Activated naive CD4-positive, alpha-beta T cell treated with anti-CD3 and anti-CD28 coated beads, Interleukin-2, amount 50 U/mL, for 72 hours (primary cell): ENCODE measurements at regions not wholly inside any gene's neighbourhood (a gene's known extent, or its start where the extent isn't known, plus 50 kb on each side); places are given as distances from the start of the nearest gene placed in this dataset.
"Not testable (repeated sequence)": the region's sequence is repeated elsewhere in the genome, so short reads cannot be mapped to it uniquely, and the experiment has no call there.

ENCODE experiments used
- ATAC-seq, 2 donors: fragments of 150-1000 bp; cut with Tn5 transposase; 2 replicates each; pipeline ENCODE4 v1.10.0; 2021; ENCODE audit warnings: mild to moderate bottlenecking in 2 of 2, moderate library complexity in 2 of 2
- DNase-seq, 2 donors: peaks; one replicate each; pipeline ENCODE4 v3.0.0; 2021 to 2022; ENCODE audit warnings: low spot score in 2 of 2
- H3K27ac Mint-ChIP-seq, 2 donors: one replicate each; pipeline ENCODE4 v1.8.0; 2022; ENCODE audit warnings: mild to moderate bottlenecking in 2 of 2, mixed read lengths in 2 of 2
- H3K36me3 Mint-ChIP-seq, 2 donors: one replicate each; pipeline ENCODE4 v1.8.0; 2022; ENCODE audit warnings: mixed read lengths in 2 of 2
- H3K9me3 Mint-ChIP-seq, 2 donors: one replicate each; pipeline ENCODE4 v1.8.0; 2022; ENCODE audit warnings: mixed read lengths in 2 of 2

- Mint-ChIP-seq H3K36me3 (peaks cover 25 to 47% of the 10 kb centered on the region in 2 donors), H3K9me3 (peaks cover 0 to 17% of the 10 kb centered on the region in 2 donors), H3K27ac (peak overlapping the region; percentile 52 to 81)
- not testable (repeated sequence) for ATAC-seq, DNase-seq
Observed at GRCh38 chr16:29248940-29249318, 157.6 kb downstream of the NPIPB11 start.

GRCh38 chr16:29248306-29248939 lies 158.1 kb downstream of the NPIPB11 start:
- H3K36me3 Mint-ChIP-seq: peaks cover 25 to 47% of the 10 kb centered on the region in 2 donors
- DNase-seq: not testable (repeated sequence)
- peaks cover 0 to 17% of the 10 kb centered on the region in 2 donors for H3K9me3 Mint-ChIP-seq
- ATAC-seq: peak; percentile 11 to 34
- peak overlapping the region; percentile 52 to 81 for H3K27ac Mint-ChIP-seq

DNA sequence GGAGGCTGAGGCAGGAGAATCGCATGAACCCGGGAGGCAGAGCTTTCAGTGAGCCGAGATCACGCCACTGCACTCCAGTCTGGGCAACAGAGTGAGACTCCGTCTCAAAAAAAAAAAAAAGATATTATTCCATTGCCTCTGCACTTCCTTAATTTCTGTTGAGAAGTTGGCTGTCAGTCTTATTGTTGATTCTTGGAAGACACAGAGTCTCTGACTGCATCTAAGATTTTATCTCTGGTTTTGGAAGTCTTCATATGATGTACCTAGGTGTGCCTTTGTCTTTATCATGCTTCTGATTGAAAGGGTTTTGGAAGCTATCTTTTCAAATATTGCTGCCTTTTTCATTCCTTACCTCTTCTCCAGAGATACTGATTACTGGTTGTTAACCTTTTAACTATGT lies 160.4 kb downstream of the NPIPB11 start:
- H3K27ac Mint-ChIP-seq, DNase-seq: not testable (repeated sequence)
- H3K36me3 Mint-ChIP-seq: peaks cover 17 to 36% of the 10 kb centered on the region in 2 donors

GRCh38 chr16:29237971-29238370 lies 168.5 kb downstream of the NPIPB11 start:
- Mint-ChIP-seq H3K9me3 (peaks cover 5 to 8% of the 10 kb centered on the region in 2 donors), H3K27ac (no peak overlapping the region), H3K36me3 (peaks cover 0 to 9% of the 10 kb centered on the region in 2 donors)
- no peak for ATAC-seq
- DNase-seq: no peak

More for the DNA sequence above, 160.4 kb downstream of the NPIPB11 start:
- not testable (repeated sequence) for ATAC-seq
- H3K9me3 Mint-ChIP-seq: peaks cover 0 to 15% of the 10 kb centered on the region in 2 donors

DNA sequence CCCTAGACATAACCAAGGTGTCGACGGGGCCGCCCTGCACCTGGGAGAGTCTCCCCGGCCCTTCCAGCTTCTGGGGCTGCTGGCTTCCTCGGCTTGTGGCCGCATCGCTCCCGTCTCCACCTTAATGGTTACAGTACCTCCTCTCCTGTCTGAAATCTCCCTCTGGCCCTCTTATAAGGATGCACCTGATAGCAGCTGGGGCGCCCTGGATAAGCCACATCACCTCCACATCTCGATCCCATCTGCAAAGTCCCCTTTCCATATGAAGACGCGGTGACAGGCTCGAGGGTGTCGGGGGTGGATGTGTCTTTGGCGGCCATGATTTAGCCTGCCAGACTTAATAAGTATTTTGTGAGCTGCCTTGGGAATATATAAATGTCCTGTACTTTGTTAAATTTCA lies 169.0 kb downstream of the NPIPB11 start:
- not testable (repeated sequence) for H3K27ac Mint-ChIP-seq, ATAC-seq, H3K36me3 Mint-ChIP-seq, H3K9me3 Mint-ChIP-seq
- peak in 1 of 2 donors; percentile 31 for DNase-seq

GRCh38 chr16:29237023-29237422 lies 169.5 kb downstream of the NPIPB11 start:
- not testable (repeated sequence) for ATAC-seq, H3K27ac Mint-ChIP-seq, H3K9me3 Mint-ChIP-seq, H3K36me3 Mint-ChIP-seq
- DNase-seq: peak in 1 of 2 donors; percentile 20

GRCh38 chr16:29235836-29236370 lies 170.6 kb downstream of the NPIPB11 start:
- peak overlapping the region in 1 of 2 donors; percentile 93 for H3K27ac Mint-ChIP-seq
- ATAC-seq, H3K9me3 Mint-ChIP-seq, H3K36me3 Mint-ChIP-seq: not testable (repeated sequence)
- DNase-seq: peak in 1 of 2 donors; percentile 9

DNA sequence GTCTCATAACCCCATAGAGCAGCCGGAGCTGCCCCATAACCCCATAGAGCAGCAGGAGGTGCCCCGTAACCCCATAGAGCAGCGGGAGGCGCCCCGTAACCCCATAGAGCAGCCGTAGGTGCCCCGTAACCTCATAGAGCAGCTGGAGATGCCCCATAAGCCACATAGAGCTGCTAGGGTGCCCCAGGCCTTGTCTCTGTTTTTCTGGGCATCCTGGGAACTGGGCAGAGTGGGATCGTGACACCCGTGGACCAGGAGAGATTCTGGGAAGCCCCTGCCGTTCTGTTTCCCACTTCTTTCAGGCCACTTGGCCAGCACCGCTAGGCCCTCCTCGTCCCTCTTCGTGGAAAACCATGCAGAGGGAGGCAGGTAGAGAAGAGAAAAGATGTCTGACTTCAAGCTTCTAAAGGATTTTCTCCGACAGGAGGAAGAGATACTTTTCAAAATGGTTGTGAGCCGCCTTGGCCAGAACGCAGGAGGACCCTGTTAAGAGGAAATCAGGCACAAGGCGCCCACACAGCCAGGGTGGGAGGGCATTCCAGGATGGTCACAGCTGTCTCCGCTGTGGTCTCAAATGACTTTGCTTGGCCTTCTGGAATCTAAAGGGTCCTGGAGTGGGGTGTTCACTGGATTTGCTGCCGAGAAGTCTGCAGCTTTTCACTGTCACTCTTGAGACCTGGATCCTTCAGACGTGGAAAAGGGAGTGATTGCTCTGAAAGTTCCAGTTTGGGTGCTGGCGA lies 171.8 kb downstream of the NPIPB11 start:
- not testable (repeated sequence) for H3K9me3 Mint-ChIP-seq, H3K36me3 Mint-ChIP-seq, ATAC-seq, H3K27ac Mint-ChIP-seq
- peak in 1 of 2 donors; percentile 33 for DNase-seq

DNA sequence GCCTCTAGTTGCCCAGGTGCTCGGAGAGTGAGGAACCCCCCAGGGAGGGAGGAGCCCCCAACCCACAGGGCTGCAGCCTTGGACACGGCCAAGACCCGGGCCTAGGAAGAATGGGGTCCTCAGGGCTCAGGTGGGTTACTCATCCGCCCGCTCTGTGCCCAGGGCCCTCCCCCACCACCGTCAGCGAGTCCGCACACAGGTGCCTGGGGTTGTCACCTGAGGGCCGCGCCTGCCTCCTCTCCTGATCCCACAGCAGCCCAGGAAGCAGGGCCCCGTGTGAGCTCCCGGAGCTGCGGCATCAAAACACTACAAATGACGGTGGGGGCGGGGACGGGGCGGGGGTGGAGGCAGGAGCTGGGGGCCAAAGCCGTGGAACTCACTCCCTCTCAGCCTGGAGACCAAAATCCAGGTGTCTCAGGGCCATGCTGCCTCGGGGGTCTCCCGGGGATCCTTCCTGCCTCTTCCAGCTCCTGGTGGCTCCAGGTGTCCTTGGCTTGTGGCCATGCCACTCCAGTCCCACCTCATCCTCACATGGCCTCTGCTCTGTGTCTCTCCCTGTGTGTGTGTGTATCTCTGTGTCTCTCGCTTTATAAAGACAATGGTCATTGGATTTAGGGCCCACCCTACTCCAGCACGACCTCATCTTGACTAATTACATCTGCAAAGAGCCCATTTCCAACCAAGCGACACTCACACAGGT lies 172.7 kb downstream of the NPIPB11 start:
- ATAC-seq, H3K9me3 Mint-ChIP-seq, H3K36me3 Mint-ChIP-seq, H3K27ac Mint-ChIP-seq: not testable (repeated sequence)
- peak in 1 of 2 donors; percentile 43 for DNase-seq

DNA sequence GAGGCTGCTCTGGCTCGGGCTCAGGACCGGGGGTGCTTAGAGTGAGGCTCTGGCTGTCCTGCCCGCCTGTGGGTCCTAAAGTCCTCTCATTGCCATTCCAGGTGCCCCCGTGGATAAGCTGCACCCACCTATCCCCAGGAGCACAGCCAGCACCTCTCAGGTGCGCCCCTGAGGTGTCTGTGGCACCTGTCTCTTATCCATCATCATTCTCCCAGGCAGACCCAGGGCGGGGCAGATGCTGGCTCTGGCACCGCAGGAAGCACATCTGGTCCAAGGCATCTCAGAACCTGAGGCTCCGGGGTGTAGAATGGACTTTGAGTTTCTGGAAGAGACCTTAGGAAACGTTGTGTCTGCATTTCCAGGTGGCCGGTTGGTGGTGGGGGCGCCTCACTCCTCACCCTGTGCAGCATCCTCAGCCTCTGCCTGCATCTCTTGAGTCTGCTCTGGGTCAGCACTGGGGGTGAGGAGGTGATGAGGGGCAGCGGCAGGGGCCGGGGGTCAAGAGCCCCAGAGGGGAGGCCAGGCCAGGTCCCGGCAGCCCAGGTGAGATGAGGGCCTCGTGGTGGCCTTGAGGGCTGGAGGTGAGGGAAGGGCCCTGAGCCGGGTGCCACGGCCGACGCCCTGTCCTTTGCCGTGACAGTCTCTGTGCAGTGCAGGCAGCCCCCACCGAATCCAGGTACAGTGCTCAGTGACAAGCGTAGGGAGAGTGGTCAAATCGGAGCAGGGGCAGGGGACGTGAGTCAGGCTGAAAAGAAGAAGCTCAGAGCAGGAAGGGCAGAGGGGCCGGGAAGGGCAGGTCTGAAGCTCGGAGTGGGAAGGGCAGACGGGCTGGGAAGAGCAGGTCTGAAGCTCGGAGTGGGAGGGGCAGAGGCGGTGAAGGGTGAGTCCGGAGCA lies 173.5 kb downstream of the NPIPB11 start:
- ATAC-seq: no peak
- H3K36me3 Mint-ChIP-seq: no peaks in the 10 kb centered on the region
- DNase-seq: peak in 1 of 2 donors; percentile 37
- H3K27ac Mint-ChIP-seq: no peak overlapping the region
- H3K9me3 Mint-ChIP-seq: no peaks in the 10 kb centered on the region

DNA sequence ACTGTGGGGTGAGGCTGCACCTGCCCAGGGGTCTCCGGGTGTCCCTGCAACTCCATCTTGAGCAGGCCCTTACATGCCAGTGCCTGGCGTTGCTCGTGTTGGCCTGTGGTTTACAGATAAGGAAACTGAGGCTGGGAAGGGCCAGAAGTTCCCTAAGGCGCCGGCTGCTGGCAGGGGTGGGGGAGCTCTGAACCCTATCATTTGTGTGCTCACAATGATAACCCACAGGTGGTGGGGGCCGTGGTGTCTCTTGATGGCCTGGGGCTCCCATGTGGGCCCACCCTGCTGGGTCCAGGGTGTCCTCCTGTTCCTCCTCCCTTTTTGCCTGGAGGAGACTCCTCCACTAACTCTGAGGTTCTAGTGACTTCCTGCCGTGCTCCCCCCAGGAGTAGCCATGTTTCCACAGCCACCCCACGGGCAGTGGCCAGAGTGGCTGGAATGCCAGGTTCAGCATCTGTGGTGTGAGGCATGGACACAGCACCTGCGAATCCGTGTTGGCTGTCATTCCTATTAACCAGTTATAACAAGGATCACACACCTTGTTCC lies 174.3 kb downstream of the NPIPB11 start:
- H3K36me3 Mint-ChIP-seq, ATAC-seq, H3K27ac Mint-ChIP-seq, H3K9me3 Mint-ChIP-seq: not testable (repeated sequence)
- DNase-seq: peak in 1 of 2 donors; percentile 31

DNA sequence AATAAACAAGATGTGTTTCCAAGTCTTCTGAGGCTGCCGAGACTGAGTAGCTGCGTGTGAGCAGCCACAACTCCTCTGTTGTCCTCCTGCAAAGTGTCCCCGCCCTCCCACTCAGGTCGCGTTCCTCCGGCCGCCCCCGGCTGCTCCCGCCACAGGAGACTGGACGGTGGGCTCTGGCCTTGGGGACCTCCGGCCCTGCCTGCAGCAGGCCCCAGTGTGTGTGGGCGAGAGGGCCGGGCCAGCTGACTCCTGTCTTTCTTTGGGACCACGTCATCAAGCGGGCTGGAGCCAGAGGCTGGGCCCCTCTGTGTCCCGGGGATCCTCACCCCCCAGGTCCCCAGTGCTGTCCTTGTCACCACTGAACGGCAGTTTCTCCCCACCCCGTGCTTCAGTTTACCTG lies 175.3 kb downstream of the NPIPB11 start:
- peaks cover 0 to 7% of the 10 kb centered on the region in 2 donors for H3K9me3 Mint-ChIP-seq
- peak overlapping the region in 1 of 2 donors; percentile 36 for H3K27ac Mint-ChIP-seq
- peak in 1 of 2 donors; percentile 50 for DNase-seq
- ATAC-seq: no peak
- H3K36me3 Mint-ChIP-seq: peaks cover 0 to 2% of the 10 kb centered on the region in 2 donors

- peak in 1 of 2 donors; percentile 31 for DNase-seq
- ATAC-seq: no peak
- peaks cover 0 to 8% of the 10 kb centered on the region in 2 donors for H3K9me3 Mint-ChIP-seq
- H3K27ac Mint-ChIP-seq: no peak overlapping the region
- peaks cover 0 to 5% of the 10 kb centered on the region in 2 donors for H3K36me3 Mint-ChIP-seq
Observed at GRCh38 chr16:29230671-29231096, 175.8 kb downstream of the NPIPB11 start.

DNA sequence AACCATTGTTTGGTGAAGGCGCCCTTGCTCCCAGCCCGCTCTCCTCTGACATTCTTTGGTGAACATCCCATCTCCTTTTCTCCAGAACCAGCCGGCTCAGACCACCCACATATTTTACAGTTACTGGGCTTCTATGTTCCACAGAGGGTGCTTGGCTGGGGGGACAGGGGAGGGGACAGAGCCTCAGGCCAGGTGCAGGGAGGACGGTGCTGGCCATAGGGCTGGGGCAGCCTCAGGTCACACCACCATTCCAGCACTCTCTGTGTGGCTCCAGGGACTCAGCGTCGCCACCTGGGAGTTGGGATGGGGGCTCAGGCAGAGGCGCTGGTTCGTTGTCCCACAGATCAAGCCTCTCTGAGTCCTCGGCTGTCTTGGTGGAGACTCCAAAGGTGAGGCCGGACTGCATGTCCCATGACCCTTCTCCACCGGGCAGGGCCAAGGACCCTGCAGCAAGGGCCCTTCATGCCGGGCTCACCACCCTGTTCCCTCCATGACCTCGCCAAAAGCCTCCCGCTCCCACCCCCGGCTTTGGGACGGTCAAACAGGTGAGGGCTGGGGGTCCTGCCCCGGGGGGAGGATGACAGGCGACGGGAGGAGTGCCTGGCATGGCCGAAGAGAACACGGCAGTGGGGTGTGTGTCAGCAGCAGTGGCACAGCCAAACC lies 176.4 kb downstream of the NPIPB11 start:
- not testable (repeated sequence) for H3K27ac Mint-ChIP-seq, H3K36me3 Mint-ChIP-seq, H3K9me3 Mint-ChIP-seq, ATAC-seq
- peak in 1 of 2 donors; percentile 50 for DNase-seq

GRCh38 chr16:29229616-29230005 lies 176.9 kb downstream of the NPIPB11 start:
- not testable (repeated sequence) for H3K9me3 Mint-ChIP-seq, H3K27ac Mint-ChIP-seq
- DNase-seq: peak in 1 of 2 donors; percentile 33

More at GRCh38 chr16:29229616-29230005, 176.9 kb downstream of the NPIPB11 start:
- H3K36me3 Mint-ChIP-seq, ATAC-seq: not testable (repeated sequence)
